SK-N-SH treated with all-trans-retinoic acid at 6 μM for 48 hours (cell line): ENCODE measurements at regions not wholly inside any gene's neighbourhood (a gene's known extent, or its start where the extent isn't known, plus 50 kb on each side); places are given as distances from the start of the nearest gene placed in this dataset.

Experiments used
- BACH2 ChIP-seq: fragments of 250-450 bp; sonication (Bioruptor Pico); IDR thresholded peaks from 2 replicates; pipeline ENCODE4 v1.9.0; 2021; ENCODE audit warnings: mild to moderate bottlenecking, borderline replicate concordance
- CREB5 ChIP-seq: fragments of 250-450 bp; sonication (Bioruptor Pico); IDR thresholded peaks from 2 replicates; pipeline ENCODE4 v1.5.1; 2020; ENCODE audit warnings: low read depth, mild to moderate bottlenecking, moderate library complexity
- CSDC2 ChIP-seq: fragments of 250-450 bp; sonication (Bioruptor Pico); IDR thresholded peaks from 2 replicates; pipeline ENCODE4 v1.5.0; 2020; ENCODE audit warnings: mild to moderate bottlenecking, moderate library complexity
- CSRNP3 ChIP-seq: fragments of 250-450 bp; sonication (Bioruptor Pico); IDR thresholded peaks from 2 replicates; pipeline ENCODE4 v1.5.1; 2021; ENCODE audit warnings: mild to moderate bottlenecking, moderate library complexity
- ESRRG ChIP-seq: fragments of 250-450 bp; sonication (Bioruptor Pico); IDR thresholded peaks from 2 replicates; pipeline ENCODE4 v1.6.1; 2021; ENCODE audit warnings: mild to moderate bottlenecking
- PATZ1 ChIP-seq: fragments of 250-450 bp; sonication (Bioruptor Pico); IDR thresholded peaks from 2 replicates; pipeline ENCODE4 v1.8.0; 2020; ENCODE audit warnings: mild to moderate bottlenecking, moderate library complexity, borderline replicate concordance
- SNAI2 ChIP-seq: fragments of 250-450 bp; sonication (Bioruptor Pico); IDR thresholded peaks from 2 replicates; pipeline ENCODE4 v1.5.0; 2020; ENCODE audit warnings: mild to moderate bottlenecking, moderate library complexity
- TSHZ2 ChIP-seq: fragments of 250-450 bp; sonication (Bioruptor Pico); IDR thresholded peaks from 2 replicates; pipeline ENCODE4 v1.5.0; 2020; ENCODE audit warnings: mild to moderate bottlenecking, moderate library complexity
- ZC3H10 ChIP-seq: fragments of 250-450 bp; sonication (Bioruptor Pico); IDR thresholded peaks from 2 replicates; pipeline ENCODE4 v1.5.1; 2021; ENCODE audit warnings: mild to moderate bottlenecking, moderate library complexity
- ZFP30 ChIP-seq: fragments of 450-650 bp; formaldehyde crosslinking; IDR thresholded peaks from 2 replicates; pipeline ENCODE4 v1.5.0; 2022; ENCODE audit warnings: mild to moderate bottlenecking, moderate library complexity

- TF ChIP-seq ZFP30 (no peak), CREB5 (CRISPR knock-in tag) (no peak), ESRRG (CRISPR knock-in tag) (no peak), SNAI2 (CRISPR knock-in tag) (no peak), CSRNP3 (no peak), TSHZ2 (CRISPR knock-in tag) (no peak), PATZ1 (CRISPR knock-in tag) (no peak), BACH2 (CRISPR knock-in tag) (no peak), ZC3H10 (no peak), CSDC2 (no peak)
These were observed 467.2 kb downstream of the CDH8 start for GRCh38 chr16:61569028-61569427.
